Natural killer cell (primary cell): ENCODE measurements at regions not wholly inside any gene's neighbourhood (a gene's known extent, or its start where the extent isn't known, plus 50 kb on each side); places are given as distances from the start of the nearest gene placed in this dataset.

ENCODE experiments used
- ATAC-seq, 3 donors: fragments of 150-1000 bp in 2 of 3; fragments of 200-7000 bp in 1 of 3; cut with Tn5 transposase; 1 replicate in 1 of 3; 2 replicates in 2 of 3; pipeline ENCODE4 v1.10.0; 2021; ENCODE audit warnings: mild to moderate bottlenecking in 2 of 3, moderate library complexity in 2 of 3
- DNase-seq, 2 donors: peaks; one replicate each; pipeline versions ENCODE4 v3.0.0 to v3.0.0-alpha.2; 2013 to 2021; ENCODE audit warnings: mixed read lengths in 1 of 2
- H3K27ac ChIP-seq: one replicate; pipeline ENCODE4 v1.5.1; 2013; ENCODE audit warnings: mild to moderate bottlenecking, low read length
- H3K27me3 ChIP-seq: one replicate; pipeline ENCODE4 v1.6.1; 2013; ENCODE audit warnings: low read length; ENCODE audit not compliant: control insufficient read depth, insufficient read depth
- H3K36me3 ChIP-seq: one replicate; pipeline ENCODE4 v1.6.1; 2013; ENCODE audit warnings: low read length; ENCODE audit not compliant: control insufficient read depth, insufficient read depth
- H3K4me1 ChIP-seq: one replicate; pipeline ENCODE4 v1.6.1; 2013; ENCODE audit warnings: low read length; ENCODE audit not compliant: control insufficient read depth, insufficient read depth
- H3K4me3 ChIP-seq: one replicate; pipeline ENCODE4 v1.5.1; 2013; ENCODE audit warnings: low read length
- H3K9me3 ChIP-seq: one replicate; pipeline ENCODE4 v1.6.1; 2013; ENCODE audit warnings: low read length; ENCODE audit not compliant: control insufficient read depth, insufficient read depth
- H3K27ac Mint-ChIP-seq, 2 donors: one replicate each; pipeline ENCODE4 v1.8.0; 2022; ENCODE audit warnings: mild to moderate bottlenecking in 2 of 2, mixed read lengths in 2 of 2, moderate library complexity in 1 of 2
- H3K27me3 Mint-ChIP-seq, 2 donors: one replicate each; pipeline ENCODE4 v1.8.0; 2022; ENCODE audit warnings: low read depth in 2 of 2, mixed read lengths in 2 of 2
- H3K36me3 Mint-ChIP-seq: one replicate; pipeline ENCODE4 v1.8.0; 2022; ENCODE audit warnings: mixed read lengths
- H3K4me1 Mint-ChIP-seq, 2 donors: one replicate each; pipeline ENCODE4 v1.8.0; 2022; ENCODE audit warnings: mixed read lengths in 2 of 2
- H3K4me3 Mint-ChIP-seq: one replicate; pipeline ENCODE4 v1.8.0; 2022; ENCODE audit warnings: mild to moderate bottlenecking, moderate library complexity, mixed read lengths
- H3K9me3 Mint-ChIP-seq, 2 donors: one replicate each; pipeline ENCODE4 v1.8.0; 2022; ENCODE audit warnings: mixed read lengths in 2 of 2
- WGBS: methylation state at CpG from one replicate; pipeline ENCODE4 v1.1.7; 2013; ENCODE audit warnings: missing lambda C conversion rate; ENCODE audit not compliant: insufficient coverage; 5-methylcytosine and 5-hydroxymethylcytosine counted together
- intact Hi-C: fragments of 100-400 bp; cut with micrococcal nuclease; formaldehyde crosslinking; loops from one replicate; pipeline ENCODE4 v1.14.2; 2022
- TF ChIP-seq, protein P1 (sequence below): fragments of 200-600 bp; IDR thresholded peaks from one replicate; pipeline ENCODE4 v1.8.0; 2022; ENCODE audit warnings: antibody characterized with exemption

DNA sequence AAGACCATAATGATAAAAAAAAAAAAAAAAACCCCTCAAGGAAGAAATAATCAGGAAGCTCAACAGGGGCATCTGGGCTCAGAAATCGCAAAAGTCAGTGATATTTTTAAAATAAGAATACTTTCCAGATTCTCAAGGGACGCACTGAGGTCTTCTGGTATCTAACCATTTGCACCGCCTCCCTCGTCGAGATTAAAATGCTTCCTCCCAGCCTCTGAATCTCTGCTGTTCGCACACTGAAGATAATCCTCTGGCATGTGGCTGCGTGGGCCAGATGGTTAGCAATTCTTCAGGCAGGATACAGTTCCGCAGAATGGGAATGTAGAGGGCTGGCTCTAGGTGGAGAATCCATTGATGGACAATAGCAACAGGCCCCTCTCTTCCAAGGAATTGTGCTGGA, 211.7 kb upstream of the CDH5 start:
- Mint-ChIP-seq H3K4me3 (no peak overlapping the region), H3K9me3 (peaks cover 2 to 5% of the 10 kb centered on the region in 2 donors), H3K4me1 (peaks cover 42 to 48% of the 10 kb centered on the region in 2 donors), H3K27ac (no peak overlapping the region), H3K36me3 (no peaks in the 10 kb centered on the region), H3K27me3 (no peaks in the 10 kb centered on the region)
- no peak for ATAC-seq
- H3K27me3 ChIP-seq, result no peaks in the 10 kb centered on the region
- H3K9me3 ChIP-seq, result no peaks in the 10 kb centered on the region
- H3K36me3 ChIP-seq, result no peaks in the 10 kb centered on the region
- WGBS, result 78% methylated on average over 8 of the region's 8 CpGs
- TF ChIP-seq, protein P1, sequence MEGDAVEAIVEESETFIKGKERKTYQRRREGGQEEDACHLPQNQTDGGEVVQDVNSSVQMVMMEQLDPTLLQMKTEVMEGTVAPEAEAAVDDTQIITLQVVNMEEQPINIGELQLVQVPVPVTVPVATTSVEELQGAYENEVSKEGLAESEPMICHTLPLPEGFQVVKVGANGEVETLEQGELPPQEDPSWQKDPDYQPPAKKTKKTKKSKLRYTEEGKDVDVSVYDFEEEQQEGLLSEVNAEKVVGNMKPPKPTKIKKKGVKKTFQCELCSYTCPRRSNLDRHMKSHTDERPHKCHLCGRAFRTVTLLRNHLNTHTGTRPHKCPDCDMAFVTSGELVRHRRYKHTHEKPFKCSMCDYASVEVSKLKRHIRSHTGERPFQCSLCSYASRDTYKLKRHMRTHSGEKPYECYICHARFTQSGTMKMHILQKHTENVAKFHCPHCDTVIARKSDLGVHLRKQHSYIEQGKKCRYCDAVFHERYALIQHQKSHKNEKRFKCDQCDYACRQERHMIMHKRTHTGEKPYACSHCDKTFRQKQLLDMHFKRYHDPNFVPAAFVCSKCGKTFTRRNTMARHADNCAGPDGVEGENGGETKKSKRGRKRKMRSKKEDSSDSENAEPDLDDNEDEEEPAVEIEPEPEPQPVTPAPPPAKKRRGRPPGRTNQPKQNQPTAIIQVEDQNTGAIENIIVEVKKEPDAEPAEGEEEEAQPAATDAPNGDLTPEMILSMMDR, result no peak
- intact Hi-C loops, result no loop called here
- H3K4me1 ChIP-seq, result peaks cover 25% of the 10 kb centered on the region
- H3K4me3 ChIP-seq, result no peak overlapping the region
- no peak for DNase-seq
- H3K27ac ChIP-seq, result no peak overlapping the region

DNA sequence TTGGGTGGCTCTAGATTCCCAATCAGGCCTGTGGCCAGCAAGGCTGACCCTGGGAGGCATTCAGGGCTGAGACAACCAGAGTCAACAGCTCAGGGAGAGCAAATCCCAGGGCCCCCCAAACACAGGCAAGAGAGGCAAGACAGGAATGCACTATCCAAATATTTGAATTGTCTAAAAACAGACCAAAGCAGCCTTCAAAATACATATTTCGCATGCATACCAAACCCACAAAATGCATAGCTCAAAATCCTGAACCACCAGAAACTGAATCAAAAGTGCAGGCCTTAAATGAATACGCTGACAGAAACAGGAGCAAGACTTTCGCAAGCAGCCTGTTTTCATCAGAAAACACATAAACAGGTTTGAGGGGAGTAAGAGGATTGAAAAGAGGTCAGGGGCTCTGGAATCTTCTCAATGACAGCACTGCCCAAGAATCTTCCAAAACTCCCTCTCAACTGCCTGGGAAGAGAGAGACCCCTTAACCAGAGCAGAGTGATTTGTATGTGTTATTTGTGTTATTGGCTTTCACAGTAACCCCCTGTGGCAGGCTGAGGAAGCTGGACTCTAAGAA, 213.6 kb upstream of the CDH5 start:
- Mint-ChIP-seq H3K9me3 (peaks cover 2 to 5% of the 10 kb centered on the region in 2 donors), H3K4me3 (no peak overlapping the region), H3K4me1 (peaks cover 57 to 62% of the 10 kb centered on the region in 2 donors), H3K36me3 (no peaks in the 10 kb centered on the region), H3K27ac (peak overlapping the region in 1 of 2 donors; percentile 93), H3K27me3 (no peaks in the 10 kb centered on the region)
- no peak overlapping the region for H3K4me3 ChIP-seq
- intact Hi-C loops, result no loop called here
- WGBS, result 97% methylated on average over 3 of the region's 3 CpGs
- ATAC-seq (no peak), DNase-seq (no peak)
- TF ChIP-seq, protein P1, result no peak
- no peaks in the 10 kb centered on the region for H3K27me3 ChIP-seq
- no peak overlapping the region for H3K27ac ChIP-seq
- no peaks in the 10 kb centered on the region for H3K9me3 ChIP-seq
- H3K4me1 ChIP-seq, result peaks cover 25% of the 10 kb centered on the region
- H3K36me3 ChIP-seq, result no peaks in the 10 kb centered on the region

DNA sequence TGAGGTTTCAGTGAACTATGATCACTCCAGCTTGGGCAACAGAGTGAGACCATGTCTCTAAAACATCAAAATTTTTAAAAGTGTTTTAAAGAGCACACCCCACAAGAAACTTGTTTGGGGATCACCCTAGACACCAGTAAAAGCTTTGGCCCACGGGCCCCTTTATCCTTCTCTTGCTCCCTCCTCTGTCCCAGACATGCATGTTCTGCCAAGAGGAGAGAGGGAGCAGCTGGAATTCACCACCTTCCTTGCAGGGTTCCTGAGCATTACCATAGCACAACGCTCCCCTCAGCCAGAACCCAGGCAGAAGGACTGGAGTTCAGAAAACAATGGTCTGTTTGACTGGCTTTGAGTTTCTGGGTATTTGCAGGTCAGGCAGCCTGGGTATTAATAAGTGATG, 214.3 kb upstream of the CDH5 start:
- H3K4me1 Mint-ChIP-seq, result peaks cover 57 to 62% of the 10 kb centered on the region in 2 donors
- H3K36me3 Mint-ChIP-seq, result no peaks in the 10 kb centered on the region
- DNase-seq (no peak), ATAC-seq (no peak)
- Histone ChIP-seq H3K4me3 (no peak overlapping the region), H3K36me3 (no peaks in the 10 kb centered on the region), H3K9me3 (no peaks in the 10 kb centered on the region), H3K4me1 (peaks cover 25% of the 10 kb centered on the region), H3K27me3 (no peaks in the 10 kb centered on the region), H3K27ac (no peak overlapping the region)
- H3K27ac Mint-ChIP-seq, result peak overlapping the region; percentile 93
- 88% methylated on average over 2 of the region's 2 CpGs for WGBS
- intact Hi-C loops, result no loop called here
- no peak overlapping the region for H3K4me3 Mint-ChIP-seq
- TF ChIP-seq, protein P1, result no peak
- H3K9me3 Mint-ChIP-seq, result peaks cover 2 to 5% of the 10 kb centered on the region in 2 donors
- H3K27me3 Mint-ChIP-seq, result no peaks in the 10 kb centered on the region
